Breast epithelium (tissue), 3 donors: ENCODE measurements at regions not wholly inside any gene's neighbourhood (a gene's known extent, or its start where the extent isn't known, plus 50 kb on each side); places are given as distances from the start of the nearest gene placed in this dataset.

Source experiments
- POLR2AphosphoS5 ChIP-seq, 3 donors: sonication (generic); formaldehyde crosslinking; IDR thresholded peaks; one replicate each; pipeline ENCODE4 v1.6.1; 2017; ENCODE audit warnings: antibody characterized with exemption in 3 of 3
- TF ChIP-seq, protein P1 (sequence below), 3 donors: fragments of 450-650 bp; IDR thresholded peaks; one replicate each; pipeline ENCODE4 v1.5.1; 2016 to 2017; ENCODE audit warnings: antibody characterized with exemption in 3 of 3, mild to moderate bottlenecking in 3 of 3, moderate library complexity in 3 of 3

DNA sequence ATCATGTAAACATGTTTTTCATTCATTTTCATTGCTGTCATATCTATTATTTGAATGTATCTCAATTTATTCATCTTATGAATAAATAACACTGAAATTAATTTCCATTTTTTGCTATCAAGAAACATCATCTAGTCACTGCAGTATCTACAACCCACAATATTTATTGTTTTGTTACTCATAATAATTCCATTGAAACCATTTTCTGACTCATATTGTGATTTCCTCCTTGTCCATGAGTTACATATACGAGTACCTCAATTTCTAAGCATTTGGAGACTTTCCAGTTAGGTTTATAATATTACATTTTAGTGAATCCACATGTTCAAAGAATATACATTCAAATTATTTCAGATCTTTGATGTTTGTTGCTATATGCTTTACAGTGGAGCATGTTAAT is 1524.0 kb downstream of the SLITRK1 start:
- TF ChIP-seq POLR2AphosphoS5 (IDR thresholded peaks at IDR 0.05) = no peak
- TF ChIP-seq, protein P1, sequence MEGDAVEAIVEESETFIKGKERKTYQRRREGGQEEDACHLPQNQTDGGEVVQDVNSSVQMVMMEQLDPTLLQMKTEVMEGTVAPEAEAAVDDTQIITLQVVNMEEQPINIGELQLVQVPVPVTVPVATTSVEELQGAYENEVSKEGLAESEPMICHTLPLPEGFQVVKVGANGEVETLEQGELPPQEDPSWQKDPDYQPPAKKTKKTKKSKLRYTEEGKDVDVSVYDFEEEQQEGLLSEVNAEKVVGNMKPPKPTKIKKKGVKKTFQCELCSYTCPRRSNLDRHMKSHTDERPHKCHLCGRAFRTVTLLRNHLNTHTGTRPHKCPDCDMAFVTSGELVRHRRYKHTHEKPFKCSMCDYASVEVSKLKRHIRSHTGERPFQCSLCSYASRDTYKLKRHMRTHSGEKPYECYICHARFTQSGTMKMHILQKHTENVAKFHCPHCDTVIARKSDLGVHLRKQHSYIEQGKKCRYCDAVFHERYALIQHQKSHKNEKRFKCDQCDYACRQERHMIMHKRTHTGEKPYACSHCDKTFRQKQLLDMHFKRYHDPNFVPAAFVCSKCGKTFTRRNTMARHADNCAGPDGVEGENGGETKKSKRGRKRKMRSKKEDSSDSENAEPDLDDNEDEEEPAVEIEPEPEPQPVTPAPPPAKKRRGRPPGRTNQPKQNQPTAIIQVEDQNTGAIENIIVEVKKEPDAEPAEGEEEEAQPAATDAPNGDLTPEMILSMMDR (IDR thresholded peaks at IDR 0.05) = no peak
